SU-DHL-6 (cell line): ENCODE measurements at regions not wholly inside any gene's neighbourhood (a gene's known extent, or its start where the extent isn't known, plus 50 kb on each side); places are given as distances from the start of the nearest gene placed in this dataset.

Experiments
- CTCF ChIP-seq: fragments of 200-600 bp; sonication (generic); IDR thresholded peaks from one replicate; pipeline ENCODE4 v1.5.1; 2017; ENCODE audit warnings: antibody characterized with exemption, mild to moderate bottlenecking, low read length, moderate library complexity; ENCODE audit not compliant: insufficient read depth, poor library complexity, severe bottlenecking
- EZH2phosphoT487 ChIP-seq: fragments of 200-600 bp; sonication (generic), shearing (Covaris generic); conservative IDR thresholded peaks from 2 replicates; pipeline ENCODE4 v1.6.1; 2018; ENCODE audit warnings: mild to moderate bottlenecking, antibody characterized with exemption, low read length, moderate library complexity, mixed read lengths

- TF ChIP-seq CTCF (no peak), EZH2phosphoT487 (no peak)
Measured at GRCh38 chr12:42019746-42020145, 124.9 kb downstream of the GXYLT1 start.
